NCI-H1105 treated with DMSO at 0.1 percent for 48 hours (cell line): ENCODE measurements at regions not wholly inside any gene's neighbourhood (a gene's known extent, or its start where the extent isn't known, plus 50 kb on each side); places are given as distances from the start of the nearest gene placed in this dataset.
A peak's percentile ranks its signal among the peaks of the same experiment; 100 is the strongest.
"Not testable (repeated sequence)": the region's sequence is repeated elsewhere in the genome, so short reads cannot be mapped to it uniquely, and the experiment has no call there.

Source experiments
- DNase-seq: peaks from one replicate; lab custom pipeline; 2025; lab: John Stamatoyannopoulos, UW

DNA sequence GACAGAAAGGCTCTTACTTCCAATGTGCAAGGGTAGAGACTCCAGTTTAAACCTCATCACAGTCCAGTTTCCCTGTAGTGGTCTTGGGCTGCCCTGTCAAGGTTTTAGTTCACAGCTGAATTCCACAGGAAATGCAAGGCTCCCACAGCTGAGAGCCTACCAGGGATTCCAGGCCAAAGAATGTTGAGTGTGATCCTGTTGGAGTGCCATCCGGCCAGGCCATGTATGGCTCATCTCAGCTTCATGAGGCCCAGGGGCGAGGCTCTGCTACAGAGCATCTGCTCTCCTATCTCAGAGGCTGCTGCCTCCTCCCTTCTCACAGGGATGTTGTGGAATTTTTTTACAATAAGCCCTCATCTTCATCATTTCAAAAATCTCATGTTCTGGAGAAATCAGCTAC lies 239.8 kb upstream of the CCL2 start:
- no peak for DNase-seq

DNA sequence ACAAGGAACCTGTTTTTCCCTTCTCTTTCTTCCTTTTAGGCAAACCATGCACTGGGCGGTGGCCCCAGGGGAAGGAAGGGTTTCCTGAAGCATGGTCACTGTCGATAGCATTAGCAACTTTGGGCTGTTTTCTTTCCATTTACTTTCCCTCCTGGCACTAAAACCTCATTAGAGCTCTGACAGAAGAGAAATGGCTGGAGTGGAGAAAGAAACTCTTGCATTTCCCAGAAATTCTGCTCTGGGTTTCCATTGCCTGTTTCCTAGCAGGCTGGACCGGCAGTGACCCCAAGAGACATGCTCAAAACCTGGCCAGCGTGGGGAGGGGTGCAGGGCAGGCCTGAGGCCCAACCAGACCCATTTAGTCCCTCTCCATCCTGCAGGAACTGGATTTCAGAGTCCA lies 230.7 kb upstream of the CCL2 start:
- DNase-seq, result no peak

DNA sequence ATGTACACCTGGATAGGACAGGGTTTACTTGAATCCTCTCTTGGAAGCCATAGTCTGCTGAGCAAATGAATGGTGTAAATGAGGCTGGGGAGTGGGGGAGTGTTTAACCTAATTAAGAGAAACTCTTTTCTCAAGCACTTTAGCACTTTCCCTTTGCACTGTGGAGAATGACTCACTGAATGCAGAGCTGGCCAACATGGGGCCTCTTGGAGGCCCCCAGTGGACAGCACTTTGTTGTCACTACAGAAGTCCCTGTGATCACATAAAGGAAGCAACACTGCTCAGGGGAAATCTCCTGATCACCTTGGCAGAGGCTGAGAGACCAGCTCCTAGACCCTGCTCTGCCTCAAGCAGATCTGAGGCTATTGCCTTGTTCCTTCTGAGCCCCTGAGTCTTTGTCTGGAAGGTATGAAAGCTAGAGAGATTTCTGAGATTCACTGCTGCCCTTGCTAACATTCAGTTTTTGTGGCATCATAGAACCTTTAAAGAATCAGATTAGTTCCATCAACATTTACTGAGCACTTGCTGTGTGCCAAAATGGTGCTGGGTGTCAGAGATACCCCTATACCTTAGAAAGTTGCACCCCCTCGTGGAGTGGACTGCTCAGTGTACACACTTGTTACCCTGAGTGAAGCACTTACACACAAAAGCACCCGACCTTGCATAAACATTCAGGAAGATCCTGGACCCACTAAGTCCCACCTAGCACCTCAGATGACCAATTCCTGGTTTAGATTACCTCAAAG lies 230.1 kb upstream of the CCL2 start:
- DNase-seq, result no peak

DNA sequence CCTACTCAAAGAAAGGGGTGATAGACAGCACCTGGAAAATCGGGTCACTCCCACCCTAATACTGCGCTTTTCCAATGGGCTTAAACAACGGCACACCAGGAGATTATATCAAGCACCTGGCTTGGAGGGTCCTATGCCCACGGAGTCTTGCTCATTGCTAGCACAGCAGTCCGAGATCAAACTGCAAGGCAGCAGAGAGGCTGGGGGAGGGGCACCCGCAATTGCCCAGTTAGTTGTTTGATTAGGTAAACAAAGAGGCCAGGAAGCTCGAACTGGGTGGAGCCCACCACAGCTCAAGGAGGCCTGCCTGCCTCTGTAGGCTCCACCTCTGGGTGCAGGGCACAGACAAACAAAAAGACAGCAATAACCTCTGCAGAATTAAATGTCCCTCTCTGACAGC lies 224.5 kb upstream of the CCL2 start:
- not testable (repeated sequence) for DNase-seq

DNA sequence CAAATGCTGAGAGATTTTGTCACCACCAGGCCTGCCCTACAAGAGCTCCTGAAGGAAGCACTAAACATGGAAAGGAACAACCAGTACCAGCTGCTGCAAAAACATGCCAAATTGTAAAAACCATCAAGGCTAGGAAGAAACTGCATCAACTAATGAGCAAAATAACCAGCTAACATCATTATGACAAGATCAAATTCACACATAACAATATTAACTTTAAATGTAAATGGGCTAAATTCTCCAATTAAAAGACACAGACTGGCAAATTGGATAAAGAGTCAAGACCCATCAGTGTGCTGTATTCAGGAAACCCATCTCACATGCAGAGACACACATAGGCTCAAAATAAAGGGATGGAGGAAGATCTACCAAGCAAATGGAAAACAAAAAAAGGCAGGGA lies 222.8 kb upstream of the CCL2 start:
- DNase-seq, result not testable (repeated sequence)

DNA sequence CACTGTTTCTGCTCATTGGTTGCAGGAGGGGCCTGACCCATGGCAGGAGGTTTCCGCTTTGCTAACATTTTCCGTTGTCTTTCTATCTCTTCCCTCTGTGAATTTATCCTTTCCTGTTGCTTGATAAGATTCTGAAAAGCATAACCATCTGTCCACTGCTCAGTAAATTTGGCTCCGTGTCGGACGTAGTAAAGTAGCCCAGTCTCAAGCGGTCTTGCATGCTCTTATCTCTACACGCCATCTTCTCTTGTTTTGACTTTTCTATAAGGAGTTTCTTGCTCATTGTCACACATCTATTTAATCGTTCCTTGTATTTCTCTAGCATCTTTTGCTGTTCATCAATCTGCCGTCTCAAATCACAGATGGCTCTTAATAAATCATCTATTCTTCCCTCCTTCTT lies 216.3 kb upstream of the CCL2 start:
- not testable (repeated sequence) for DNase-seq

DNA sequence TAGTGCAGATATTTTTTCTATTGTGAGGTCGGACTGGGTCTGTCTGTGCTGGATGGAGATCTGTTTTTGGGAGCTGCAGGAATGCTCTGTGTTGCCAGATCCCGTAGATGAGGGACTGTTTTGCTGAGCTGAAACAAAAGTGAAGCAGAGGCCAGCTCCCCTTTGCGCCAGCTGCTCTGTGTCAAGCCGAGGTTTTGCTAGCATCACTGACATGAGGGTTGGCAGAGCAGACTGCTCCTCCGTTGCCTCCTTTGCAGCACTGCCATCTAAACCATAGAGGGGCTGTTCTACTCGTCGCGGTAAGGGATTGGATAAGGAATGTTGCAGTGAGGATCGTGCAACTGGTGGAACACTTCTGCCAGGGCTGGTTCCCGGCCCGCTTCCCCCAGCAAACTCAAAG lies 215.9 kb upstream of the CCL2 start:
- not testable (repeated sequence) for DNase-seq

DNA sequence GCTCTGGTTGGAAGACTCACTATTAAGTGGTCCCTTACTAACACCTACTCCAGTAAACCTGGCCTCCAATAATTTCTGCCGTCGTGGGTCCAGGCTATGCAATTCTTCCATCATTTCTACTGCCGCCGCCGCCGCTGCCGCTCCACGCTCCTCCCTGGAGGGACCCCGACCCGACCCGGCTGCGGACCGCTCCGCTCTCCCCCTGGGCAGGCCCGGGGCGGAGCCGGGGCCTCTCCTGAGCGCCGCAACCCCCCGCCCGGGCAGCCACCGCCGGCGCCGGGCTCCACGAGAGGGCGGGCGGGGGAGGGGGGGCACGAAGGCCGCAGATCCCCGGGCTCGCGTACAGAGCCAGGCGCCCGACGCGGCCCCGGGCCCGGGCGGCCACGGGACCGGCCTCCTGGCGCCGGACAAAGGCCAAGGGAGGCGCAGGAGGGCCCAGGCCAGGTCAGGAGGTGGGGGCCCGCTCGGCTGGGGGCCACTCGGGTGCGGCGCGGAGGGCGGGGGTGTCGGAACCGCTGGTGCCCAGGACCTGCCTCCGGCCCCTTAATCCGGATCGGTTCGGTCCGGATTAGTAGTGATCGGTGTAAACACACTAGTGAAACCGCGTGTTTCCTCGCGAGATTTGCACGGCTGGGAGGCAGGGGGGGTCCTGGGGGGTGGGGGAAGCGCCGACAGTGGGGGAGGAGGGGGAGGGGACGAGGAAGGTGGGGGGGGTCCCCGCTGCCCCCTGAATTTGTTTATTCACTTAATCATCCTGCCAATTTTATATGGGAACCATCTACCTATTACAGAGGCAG lies 215.1 kb upstream of the CCL2 start:
- DNase-seq, result not testable (repeated sequence)

DNA sequence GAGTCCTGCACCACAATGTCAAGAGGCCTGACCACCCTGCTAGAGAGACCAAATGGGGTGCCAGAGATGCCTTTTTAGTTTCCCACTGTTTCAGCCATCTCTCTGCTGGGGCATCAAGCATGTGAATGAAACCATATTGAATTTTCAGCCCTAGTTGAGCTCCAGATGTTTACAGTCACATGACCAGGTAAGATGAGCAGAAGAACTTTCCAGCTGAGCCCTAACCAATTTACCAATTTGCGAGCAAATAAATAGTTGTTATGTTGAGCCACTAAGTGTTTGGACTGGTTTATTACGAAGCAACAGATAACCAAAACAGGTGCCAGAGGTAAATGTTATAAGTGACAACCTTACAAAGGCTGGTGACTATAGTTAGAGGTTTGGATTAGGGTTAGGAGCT lies 209.1 kb upstream of the CCL2 start:
- DNase-seq, result no peak

DNA sequence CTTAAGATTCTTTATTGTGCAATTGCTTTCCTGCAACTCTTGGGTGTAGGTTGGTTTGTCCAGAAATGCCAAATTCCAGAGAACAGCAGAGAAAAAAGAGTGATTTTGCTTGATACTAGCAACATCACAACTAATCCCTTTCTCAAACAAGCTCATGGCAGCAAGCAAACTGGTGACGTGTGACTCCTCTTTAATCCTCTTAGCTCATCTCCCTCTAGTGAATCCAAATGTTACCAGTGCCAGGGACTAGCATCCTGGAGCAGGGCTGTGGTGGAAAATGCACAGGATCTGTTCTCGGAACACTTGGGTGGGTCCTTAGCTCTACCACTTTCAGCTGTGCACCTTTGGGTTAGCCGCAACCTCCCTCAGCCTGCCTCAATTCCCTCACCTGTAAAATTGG lies 204.0 kb upstream of the CCL2 start:
- no peak for DNase-seq

DNA sequence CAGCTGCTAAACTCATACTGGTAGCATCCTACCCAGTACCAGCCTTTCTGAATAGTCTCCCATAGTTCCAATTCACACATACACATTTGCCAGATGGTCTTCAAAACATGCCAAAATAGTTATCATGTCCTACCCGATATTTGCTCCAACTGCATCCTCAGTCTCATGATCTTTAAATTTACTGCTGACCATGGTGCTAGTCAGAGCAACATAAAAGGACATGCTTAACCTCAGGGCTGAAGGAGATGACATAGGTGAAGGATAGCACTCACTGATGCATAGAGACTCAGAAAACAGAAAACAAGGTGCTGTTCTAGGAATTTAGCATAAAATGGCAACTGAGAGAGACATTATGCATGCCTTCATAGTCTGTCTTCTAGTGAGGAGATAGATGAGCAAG lies 200.6 kb upstream of the CCL2 start:
- DNase-seq, result no peak

DNA sequence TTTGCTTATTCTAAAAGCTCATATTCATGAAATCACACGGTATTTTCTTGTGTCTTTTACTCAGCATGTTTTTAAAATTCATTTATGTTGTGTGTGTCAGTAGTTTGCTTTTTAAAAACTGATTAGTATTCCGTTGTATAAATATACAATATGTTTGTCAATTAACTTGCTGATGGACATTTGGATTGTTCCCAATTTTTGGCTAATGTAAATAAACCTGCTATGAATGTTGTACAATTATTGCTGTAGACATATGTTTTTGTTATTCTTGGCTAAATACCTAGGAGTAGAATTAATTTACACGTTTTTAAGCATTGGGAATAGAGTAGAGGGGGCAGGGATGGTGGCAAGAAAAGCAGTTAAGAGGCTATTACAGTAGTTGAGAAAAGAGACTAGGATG lies 199.5 kb upstream of the CCL2 start:
- DNase-seq, result peak; percentile 48

DNA sequence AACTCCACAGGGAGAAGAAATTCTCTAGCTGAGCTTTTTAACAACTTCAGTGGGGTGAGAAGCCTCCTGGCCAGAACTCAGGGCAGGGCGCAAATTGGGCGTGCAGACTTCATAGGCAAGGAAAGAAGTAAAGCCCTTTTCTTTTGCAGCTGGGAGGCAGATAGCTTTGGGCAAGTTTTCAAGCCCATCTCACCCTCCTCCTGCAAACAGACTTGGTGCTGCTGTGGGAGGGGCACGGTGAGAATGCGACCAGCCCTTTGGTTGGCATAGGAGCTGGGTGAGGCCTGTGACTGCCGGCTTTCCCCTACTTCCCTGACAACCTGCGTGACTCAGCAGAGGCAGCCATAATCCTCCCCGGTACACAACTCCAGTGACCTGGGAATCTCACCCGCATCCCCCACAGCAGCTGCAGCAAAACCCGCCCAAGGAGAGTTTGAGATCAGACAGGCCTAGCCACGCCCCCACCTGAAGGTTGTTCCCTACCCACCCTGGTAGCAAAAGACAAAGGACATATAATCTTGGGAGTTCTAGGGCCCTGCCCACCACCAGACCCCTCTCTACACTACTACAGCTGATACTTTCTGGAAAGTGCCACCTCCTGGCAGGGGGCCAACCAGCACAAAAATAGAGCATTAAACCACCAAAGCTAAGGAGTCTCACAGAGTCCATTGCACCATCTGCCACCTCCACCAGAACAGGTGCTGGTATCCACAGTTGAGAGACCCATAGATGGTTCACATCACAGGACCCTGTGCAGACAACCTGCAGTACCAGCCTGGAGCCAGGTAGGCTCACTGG lies 195.5 kb upstream of the CCL2 start:
- no peak for DNase-seq

DNA sequence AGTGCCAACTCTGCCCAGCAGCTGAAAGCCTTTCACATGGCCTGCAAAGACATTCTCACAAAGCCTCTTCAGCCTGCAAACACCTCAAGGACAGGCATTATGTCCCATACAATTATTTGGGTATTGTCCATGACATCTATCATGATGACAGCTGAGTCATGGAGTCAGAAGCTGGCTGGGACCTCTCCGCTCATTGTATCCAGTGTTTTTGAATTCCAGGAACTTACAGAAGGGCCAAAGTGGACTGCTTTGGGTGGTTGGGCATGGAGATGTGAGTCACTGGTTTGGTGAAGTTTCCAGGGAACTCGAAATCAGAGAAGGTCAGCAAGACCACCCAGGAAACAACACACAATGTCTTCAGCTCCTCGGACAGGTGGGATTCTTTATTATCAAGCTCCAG lies 188.6 kb upstream of the CCL2 start:
- no peak for DNase-seq

DNA sequence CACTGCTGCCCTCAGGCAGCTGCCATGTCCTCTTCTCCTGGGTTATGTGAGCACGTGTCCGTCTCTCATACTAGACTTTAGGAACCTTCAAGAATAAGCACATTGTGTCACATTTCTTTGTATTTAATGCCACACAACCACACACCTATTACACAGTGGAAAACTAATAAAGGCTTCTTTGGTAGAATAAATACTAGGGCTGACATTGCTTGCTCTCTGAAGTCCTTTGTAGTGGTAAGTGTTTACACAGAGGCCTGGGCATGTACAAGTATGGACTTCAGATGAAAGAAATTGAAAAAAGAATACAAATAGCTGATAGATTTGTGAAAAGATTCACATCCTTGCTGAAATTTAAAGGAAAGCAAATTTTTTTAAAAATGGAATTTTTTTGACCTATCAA lies 188.1 kb upstream of the CCL2 start:
- DNase-seq, result no peak

DNA sequence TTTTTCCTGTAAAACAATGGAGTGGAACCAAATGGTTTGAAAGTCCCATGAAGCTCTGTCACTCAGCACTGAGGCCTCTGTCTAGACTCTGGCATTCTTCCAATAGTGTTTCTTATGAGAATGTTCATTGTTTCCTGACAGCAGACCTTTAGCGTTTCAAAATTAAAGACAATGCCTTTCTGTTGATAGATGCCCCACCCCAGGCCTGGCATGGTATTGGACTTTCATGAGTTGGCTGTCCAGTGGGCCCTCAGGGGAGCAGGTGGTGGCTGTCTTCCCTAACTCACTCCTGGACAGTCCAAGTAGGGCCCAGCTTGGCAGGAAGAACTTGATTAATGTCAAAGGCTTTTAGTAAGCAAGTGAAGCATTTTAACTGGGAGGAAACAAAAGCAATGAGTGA lies 186.5 kb upstream of the CCL2 start:
- no peak for DNase-seq

DNA sequence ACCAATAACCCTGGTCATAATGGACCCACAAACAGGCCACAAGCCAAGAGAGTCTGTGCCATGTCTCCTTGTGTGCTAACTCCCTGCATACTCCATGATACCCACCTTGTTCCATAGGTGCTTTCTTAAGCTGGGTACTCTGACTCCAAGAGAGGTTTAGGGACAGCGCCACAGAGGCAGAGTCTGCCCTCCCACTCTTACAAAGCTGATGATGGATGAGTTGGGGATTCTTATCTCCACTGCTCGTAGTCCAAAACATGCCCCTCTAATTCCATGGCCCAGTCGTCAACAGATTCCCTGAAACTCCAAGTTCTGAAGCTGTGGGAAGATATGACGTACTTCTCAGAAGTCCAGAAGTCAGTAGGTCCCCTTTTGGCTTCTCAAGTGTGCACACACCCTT lies 184.4 kb upstream of the CCL2 start:
- no peak for DNase-seq

DNA sequence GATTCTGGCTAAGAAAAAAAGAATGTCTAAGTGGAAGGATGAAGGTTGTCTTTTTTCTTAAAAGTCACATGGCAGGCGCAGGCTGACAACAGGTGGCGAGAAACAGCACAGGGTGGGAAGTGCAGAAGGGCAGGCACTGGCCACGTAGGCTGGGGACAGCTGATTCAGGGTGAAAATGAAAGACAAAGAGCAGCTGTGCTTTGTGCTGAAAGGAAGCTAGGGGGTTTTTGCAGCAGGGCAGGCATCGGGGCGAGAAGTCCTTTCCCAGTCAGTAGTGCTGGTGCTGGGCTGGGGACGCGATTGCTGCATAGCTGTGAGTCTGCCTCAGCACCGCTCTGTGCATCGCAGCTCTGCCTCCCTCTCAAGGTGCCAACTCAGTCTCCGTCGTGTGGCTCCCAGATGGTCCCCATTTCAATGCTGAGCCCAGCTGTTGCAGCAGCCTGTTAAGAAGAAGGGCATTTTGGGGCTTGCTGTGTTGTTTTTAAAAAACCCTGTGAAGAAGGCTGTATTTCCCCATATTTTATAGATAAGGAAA lies 183.1 kb upstream of the CCL2 start:
- DNase-seq, result no peak

DNA sequence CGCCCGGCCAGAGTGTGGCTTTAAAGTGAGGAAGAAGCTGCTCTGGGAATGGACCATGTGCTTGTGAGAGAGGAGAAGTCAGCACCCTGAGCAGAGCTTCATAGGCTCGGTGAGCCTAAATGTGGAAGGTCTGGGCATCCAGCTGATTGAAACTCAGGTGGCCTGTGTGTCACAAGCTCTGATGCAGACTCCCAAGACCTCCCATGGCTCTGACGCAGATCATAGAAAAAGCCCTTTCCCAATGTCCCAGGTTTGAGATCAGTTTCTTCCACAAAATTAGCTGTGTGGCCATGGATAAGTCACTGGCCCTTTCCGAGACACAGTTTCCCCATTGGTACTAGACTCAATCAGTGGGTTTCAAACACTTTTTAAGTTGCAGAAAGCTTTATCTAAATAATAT lies 180.0 kb upstream of the CCL2 start:
- no peak for DNase-seq

DNA sequence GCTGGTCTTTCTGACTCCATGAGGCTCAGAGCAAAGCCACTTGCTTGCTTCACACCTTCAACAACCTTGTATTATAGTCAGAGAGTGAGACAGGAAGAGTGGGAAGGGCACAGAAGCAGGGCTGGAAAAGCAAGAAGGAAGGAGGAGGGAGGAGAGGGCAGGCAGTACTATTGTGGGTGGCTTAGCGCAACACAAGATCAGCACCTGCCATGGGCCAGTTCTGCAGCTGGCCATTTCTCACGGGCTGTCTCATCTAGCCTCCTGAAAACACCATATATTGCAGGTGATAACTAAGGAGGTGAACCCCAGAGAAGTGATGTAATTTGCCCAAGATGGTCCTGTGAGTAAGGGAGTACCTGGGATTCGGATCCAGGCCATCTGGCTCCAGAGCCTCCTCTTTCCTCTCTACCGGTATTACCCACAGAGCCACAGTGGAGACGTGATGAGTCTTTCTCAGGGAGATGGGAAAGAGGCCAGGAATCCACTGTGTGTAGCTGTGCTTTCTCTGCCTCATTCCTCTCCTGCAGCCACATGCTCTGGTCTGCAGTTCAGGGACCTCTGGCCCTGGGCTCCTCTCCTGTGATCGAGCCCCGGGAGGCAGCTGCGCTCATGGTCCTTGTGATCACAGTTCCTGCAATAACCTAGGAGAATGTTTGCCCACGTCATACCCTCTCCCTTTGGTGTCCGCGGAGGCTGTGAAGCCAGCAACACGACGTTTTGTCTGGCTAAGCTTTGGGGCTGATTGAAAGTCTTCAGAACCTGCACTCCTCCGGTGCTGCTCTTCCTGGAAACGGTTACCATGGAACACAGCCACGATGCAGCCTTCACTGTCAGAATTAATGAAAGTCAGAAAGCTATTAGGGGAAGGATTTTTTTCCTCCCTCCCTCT lies 178.1 kb upstream of the CCL2 start:
- no peak for DNase-seq

DNA sequence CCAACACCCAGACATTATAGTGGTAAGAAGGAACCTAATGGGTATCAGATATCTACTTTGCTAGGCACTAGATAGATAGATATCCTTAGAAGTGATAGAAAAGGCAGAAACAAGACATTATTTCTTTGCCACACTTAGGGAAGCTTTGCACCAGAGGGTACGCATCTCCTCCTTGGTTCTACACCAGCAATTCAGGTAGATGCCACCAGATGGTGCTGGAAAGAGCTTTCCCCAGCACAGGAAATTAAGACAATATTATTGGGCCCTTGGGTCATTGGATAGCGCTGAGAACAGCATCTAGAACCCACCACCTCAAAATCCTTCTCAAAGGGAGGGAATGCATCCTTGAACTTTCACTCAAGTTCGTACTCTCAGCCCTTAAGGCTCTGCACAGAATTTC lies 173.8 kb upstream of the CCL2 start:
- no peak for DNase-seq

DNA sequence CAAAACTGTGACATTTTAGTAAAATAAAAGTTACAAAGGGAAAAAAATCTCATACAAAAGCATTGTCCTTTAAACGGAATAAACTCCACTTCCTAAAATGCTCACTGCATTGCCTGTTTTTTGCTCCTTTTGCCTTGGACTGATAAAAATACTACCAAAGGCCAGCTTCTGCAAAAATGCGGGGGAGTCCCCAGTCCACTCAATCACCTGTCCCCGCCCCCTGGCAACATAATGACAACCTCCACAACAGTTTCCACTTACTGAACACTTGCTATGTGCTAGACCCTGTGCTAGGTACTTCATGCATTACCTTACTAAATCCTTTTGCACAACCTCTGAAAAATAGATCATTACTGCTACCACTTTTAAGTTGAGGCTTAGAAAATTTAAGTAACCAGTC lies 172.7 kb upstream of the CCL2 start:
- no peak for DNase-seq
